SK-N-SH treated with all-trans-retinoic acid at 6 μM for 48 hours (cell line): ENCODE measurements at regions not wholly inside any gene's neighbourhood (a gene's known extent, or its start where the extent isn't known, plus 50 kb on each side); places are given as distances from the start of the nearest gene placed in this dataset.

Experiments used
- SNAI2 ChIP-seq: fragments of 250-450 bp; sonication (Bioruptor Pico); IDR thresholded peaks from 2 replicates; pipeline ENCODE4 v1.5.0; 2020; ENCODE audit warnings: mild to moderate bottlenecking, moderate library complexity
- ZNF70 ChIP-seq: fragments of 450-650 bp; formaldehyde crosslinking; IDR thresholded peaks from 2 replicates; pipeline ENCODE4 v1.5.0; 2020; ENCODE audit warnings: mild to moderate bottlenecking, moderate library complexity

- TF ChIP-seq ZNF70 = no peak
- TF ChIP-seq SNAI2 = no peak
Measured at GRCh38 chr2:205858881-205859441, 176.7 kb downstream of the NRP2 start.
